Choroid plexus epithelial cell (primary cell): ENCODE measurements at regions not wholly inside any gene's neighbourhood (a gene's known extent, or its start where the extent isn't known, plus 50 kb on each side); places are given as distances from the start of the nearest gene placed in this dataset.

Experiments
- DNase-seq: peaks from one replicate; pipeline ENCODE4 v3.0.0-alpha.2; 2010; ENCODE audit warnings: low read depth
- H3K4me3 ChIP-seq: 2 replicates; pipeline ENCODE4 v1.5.1; 2011; ENCODE audit warnings: low read depth, mild to moderate bottlenecking, control low read depth, low read length, moderate library complexity
- CTCF ChIP-seq: conservative IDR thresholded peaks from 2 replicates; pipeline ENCODE4 v1.5.1; 2011; ENCODE audit warnings: low read depth, mild to moderate bottlenecking, control low read depth, inconsistent platforms, low read length, moderate library complexity

DNA sequence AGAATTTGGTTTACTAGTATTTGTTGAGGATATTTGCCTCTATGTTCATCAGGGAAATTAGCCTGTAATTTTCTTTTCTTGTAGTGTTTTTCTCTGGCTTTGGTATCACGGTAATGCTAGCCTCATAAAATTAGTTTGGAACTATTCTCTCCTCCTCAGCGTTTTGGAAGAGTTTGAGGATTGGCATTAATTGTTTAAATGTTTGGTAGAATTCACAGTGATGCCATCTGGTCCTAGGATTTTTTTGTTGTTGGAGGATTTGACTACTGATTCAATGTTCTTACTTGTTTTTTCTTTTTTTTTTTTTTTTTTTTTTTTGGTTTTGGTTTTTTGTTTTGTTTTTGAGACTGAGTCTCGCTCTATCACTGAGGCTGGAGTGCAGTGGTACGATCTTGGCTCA is 156.2 kb upstream of the BTBD3 start:
- DNase-seq, result no peak
- H3K4me3 ChIP-seq, result no peak overlapping the region
- no peak for TF ChIP-seq CTCF

DNA sequence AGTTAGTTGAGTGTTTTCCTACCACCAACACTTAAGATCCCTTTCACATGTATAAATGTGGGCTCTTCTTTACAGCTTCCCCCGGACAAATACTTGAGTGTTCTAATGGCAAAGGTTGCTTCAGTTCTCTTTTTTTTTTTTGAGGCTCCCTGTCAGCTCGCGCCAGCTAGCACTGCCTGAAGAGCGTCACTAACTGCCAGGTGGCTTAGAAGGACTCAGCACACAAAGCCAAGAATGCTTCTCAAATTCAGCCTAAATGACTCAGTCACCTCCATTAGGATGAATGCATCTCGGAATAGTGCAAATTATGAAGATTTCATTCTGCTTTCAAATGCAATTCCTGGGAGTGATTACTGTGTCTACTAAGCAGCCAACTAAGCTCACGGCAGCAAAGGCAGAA is 150.7 kb upstream of the BTBD3 start:
- DNase-seq, result no peak
- no peak for TF ChIP-seq CTCF
- H3K4me3 ChIP-seq, result no peak overlapping the region

- peak; percentile 19 for DNase-seq
These were observed 147.9 kb upstream of the BTBD3 start for GRCh38 chr20:11769825-11770224.

GRCh38 chr20:11772226-11772730 is 145.4 kb upstream of the BTBD3 start:
- H3K4me3 ChIP-seq, result no peak overlapping the region
- TF ChIP-seq CTCF, result no peak
- no peak for DNase-seq

More at GRCh38 chr20:11769825-11770224, 147.9 kb upstream of the BTBD3 start:
- no peak for TF ChIP-seq CTCF
- H3K4me3 ChIP-seq, result no peak overlapping the region

- no peak overlapping the region for H3K4me3 ChIP-seq
- no peak for TF ChIP-seq CTCF
- DNase-seq, result no peak
These were observed 141.0 kb upstream of the BTBD3 start for GRCh38 chr20:11776687-11777086.

DNA sequence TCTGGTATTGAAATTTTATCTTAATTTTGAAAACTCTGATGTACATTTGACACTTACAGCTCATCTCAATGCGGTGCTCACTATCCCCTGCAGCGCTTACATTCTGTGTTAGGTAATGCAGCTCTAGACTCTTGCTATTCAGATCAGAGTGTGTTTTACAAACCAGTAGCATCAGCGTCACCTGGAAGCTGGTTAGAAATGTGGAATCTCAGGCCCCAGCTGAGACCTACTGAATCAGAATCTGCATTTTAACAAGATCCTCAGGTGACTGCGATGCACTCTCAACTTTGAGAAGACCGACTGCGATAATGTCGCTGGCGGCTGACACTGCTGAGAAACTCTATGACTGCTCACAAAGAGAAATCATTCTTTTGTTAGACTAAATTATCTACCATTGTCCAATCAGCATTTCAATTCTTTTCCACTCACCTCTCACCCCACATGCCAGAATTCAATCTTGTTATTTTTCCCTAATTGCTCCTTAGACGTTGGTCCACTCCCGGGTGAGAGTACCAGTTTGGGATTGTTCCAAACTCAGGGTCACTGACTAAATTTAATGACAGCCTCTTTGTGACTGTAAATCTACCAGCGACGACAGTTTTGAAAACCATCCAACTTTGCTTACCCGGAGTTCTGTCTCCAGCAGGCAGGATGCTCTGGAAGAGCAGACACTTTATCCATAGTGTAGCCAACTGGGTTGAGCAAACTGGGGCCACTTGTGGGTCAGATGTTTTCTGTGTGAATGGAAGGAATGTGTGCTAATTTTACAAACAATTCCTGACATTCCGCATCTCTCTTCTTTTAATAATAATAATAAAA is 140.1 kb upstream of the BTBD3 start:
- H3K4me3 ChIP-seq, result peak overlapping the region; percentile 29
- no peak for TF ChIP-seq CTCF
- DNase-seq, result peak; percentile 74

DNA sequence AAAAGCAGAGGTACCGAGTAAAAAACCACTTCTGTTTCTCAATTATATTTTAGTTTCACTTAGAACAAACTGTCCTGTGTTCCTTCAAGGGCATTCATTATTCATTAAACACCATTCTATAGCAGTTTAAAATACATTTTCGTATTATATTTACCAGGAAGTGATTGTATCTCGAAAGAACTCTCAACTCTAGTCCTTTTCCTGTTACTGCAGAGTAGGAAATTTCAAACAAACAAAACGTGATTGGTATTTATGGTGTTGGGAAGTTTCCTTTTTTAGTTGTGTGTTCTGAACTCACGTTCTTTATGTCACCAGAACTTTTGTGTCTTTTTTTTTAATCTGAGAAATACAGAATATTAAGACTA is 139.5 kb upstream of the BTBD3 start:
- no peak for DNase-seq
- no peak overlapping the region for H3K4me3 ChIP-seq
- TF ChIP-seq CTCF, result no peak
